ENCODE measurements at regions not wholly inside any gene's neighbourhood (a gene's known extent, or its start where the extent isn't known, plus 50 kb on each side); places are given as distances from the start of the nearest gene placed in this dataset.

GRCh38 chr12:46465307-46465706, 92.7 kb upstream of the SLC38A2 start:
- TF ChIP-seq YY1 (IDR thresholded peaks at IDR 0.05; ENCODE audit: insufficient read depth, insufficient read length): no peak
- TF ChIP-seq SUZ12 (IDR thresholded peaks at IDR 0.05; ENCODE audit: extremely low read depth, insufficient read depth, insufficient read length): no peak

Data from NT2/D1 (cell line).